SKM-1 treated with dmso at 0.1 percent for 144 hours (cell line): ENCODE measurements at regions not wholly inside any gene's neighbourhood (a gene's known extent, or its start where the extent isn't known, plus 50 kb on each side); places are given as distances from the start of the nearest gene placed in this dataset.

Source experiments
- DNase-seq: peaks from one replicate; lab custom pipeline; 2025; ENCODE audit not compliant: unreplicated experiment; lab: John Stamatoyannopoulos, UW

DNA sequence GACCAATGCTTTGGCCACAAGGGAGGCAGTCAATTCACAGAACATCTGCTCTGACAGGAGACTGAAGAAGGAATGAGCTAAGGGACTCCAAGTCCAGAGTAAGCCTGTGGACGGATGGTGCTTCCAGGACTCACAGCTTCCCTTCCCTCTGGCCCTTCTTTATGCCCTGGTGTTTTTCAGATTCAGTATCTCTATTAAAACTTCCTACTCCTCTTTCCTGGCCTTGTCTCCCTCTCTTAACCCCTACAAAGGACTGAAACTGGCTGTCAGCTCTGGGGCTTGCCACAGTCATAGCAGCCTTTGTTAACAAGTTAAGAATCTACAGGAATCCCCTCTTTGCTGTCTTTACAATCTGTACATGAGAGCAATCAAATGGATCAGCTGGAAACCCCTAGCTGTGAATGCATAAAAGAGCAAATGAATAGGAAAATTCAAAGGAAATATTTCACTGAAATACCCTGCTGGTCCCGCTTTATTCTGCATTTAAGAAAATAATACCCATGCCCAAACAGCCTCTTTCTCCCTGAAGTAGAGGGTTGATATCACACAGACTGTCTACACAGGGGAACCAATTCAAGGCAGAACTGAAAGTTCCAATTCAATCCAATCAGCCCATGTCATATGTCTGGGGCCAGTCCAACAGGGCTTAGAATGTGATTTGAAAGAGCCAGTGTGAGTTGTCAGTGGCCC, 192.3 kb downstream of the MZT1 start:
- DNase-seq: no peak

- no peak for DNase-seq
These were observed 197.0 kb downstream of the MZT1 start for GRCh38 chr13:72530471-72530870.

- no peak for DNase-seq
These were observed 200.1 kb downstream of the MZT1 start for GRCh38 chr13:72527333-72527732.

GRCh38 chr13:72523593-72523992, 203.8 kb downstream of the MZT1 start:
- no peak for DNase-seq

DNA sequence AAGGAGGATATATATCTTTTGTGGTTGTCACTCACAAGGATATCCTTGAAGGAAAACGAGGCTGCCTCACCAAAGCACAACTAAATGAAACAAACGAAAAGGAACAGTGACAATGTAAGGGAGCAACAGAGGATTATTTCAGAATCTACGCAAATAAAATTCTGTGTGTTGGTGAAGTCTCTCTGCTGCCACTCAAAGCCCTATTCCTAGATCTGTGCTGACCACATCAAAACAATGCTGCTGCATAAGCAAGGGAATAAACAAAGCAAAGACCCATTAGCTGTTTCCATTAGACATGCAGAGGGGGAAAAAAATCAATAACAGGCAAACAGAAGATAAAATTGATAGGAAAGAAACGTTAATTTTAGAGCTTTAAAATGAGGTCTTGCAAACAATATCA, 204.4 kb downstream of the MZT1 start:
- DNase-seq: no peak

GRCh38 chr13:72521940-72522661, 205.3 kb downstream of the MZT1 start:
- no peak for DNase-seq

- DNase-seq: no peak
These were observed 213.3 kb downstream of the MZT1 start for GRCh38 chr13:72514146-72514545.

- DNase-seq: no peak
These were observed 219.0 kb downstream of the MZT1 start for GRCh38 chr13:72508392-72508791.

GRCh38 chr13:72507416-72508199, 219.8 kb downstream of the MZT1 start:
- no peak for DNase-seq

GRCh38 chr13:72506706-72507105, 220.7 kb downstream of the MZT1 start:
- DNase-seq: no peak

GRCh38 chr13:72505376-72505775, 222.1 kb downstream of the MZT1 start:
- no peak for DNase-seq

- no peak for DNase-seq
These were observed 223.1 kb downstream of the MZT1 start for GRCh38 chr13:72504131-72504841.

- DNase-seq: no peak
These were observed 226.6 kb downstream of the MZT1 start for GRCh38 chr13:72500851-72501250.

DNA sequence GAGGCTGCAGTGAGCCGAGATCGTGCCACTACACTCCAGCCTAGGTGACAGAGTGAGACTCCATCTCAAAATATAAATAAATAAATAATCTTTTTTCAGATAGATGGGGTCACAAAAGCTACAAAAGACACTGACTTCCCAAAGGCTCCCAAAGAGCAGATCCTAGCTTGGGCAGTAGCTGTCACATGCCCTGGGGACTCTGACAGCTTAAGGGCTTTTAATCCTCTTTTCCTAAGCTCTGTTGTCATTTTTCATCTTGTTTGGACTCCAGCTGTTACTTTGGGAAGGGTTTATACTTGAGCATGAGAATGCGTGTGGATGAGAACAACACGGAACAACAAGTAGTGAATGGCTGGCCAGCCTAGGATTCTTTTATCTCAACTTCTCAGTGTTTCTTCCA, 231.7 kb downstream of the MZT1 start:
- DNase-seq: no peak

- DNase-seq: no peak
These were observed 237.7 kb downstream of the MZT1 start for GRCh38 chr13:72489751-72490150.

GRCh38 chr13:72473321-72473720, 254.1 kb downstream of the MZT1 start:
- DNase-seq: no peak

GRCh38 chr13:72469906-72470305, 257.5 kb downstream of the MZT1 start:
- DNase-seq: no peak

- DNase-seq: no peak
These were observed 263.9 kb downstream of the MZT1 start for GRCh38 chr13:72463561-72463960.

DNA sequence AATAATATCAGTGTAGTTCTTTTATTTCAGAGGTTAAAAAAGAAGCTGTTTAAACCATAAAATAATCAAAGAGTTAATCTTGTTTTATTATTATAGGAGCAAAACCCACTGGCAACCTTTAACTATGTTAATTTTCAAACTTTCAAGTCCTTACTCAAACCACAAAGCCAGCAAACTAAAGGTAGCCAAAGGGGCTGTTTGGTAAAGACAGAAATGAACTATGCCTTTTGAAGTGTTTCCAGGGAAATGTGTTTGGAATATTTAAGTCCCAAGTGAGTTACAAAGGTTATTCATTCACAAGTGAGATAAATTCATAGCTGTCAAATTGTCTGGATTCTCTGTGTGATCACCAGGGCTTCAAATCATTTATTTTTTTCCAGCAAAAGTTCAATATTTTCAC, 264.7 kb downstream of the MZT1 start:
- no peak for DNase-seq

- DNase-seq: no peak
These were observed 265.3 kb downstream of the MZT1 start for GRCh38 chr13:72462166-72462565.

GRCh38 chr13:72458701-72459100, 268.7 kb downstream of the MZT1 start:
- no peak for DNase-seq
